Thyroid gland (tissue), 4 donors: ENCODE measurements at regions not wholly inside any gene's neighbourhood (a gene's known extent, or its start where the extent isn't known, plus 50 kb on each side); places are given as distances from the start of the nearest gene placed in this dataset.

Experiments used
- DNase-seq, 2 donors: peaks; one replicate each; pipeline ENCODE4 v3.0.0-alpha.2; 2019
- H3K27ac ChIP-seq, 3 donors: fragments of 200-600 bp; sonication (generic); 1 replicate in 2 of 3; 2 replicates in 1 of 3; pipeline ENCODE4 v1.5.1; 2016 to 2019; ENCODE audit warnings: mild to moderate bottlenecking in 1 of 3, moderate library complexity in 1 of 3
- H3K27me3 ChIP-seq: fragments of 200-600 bp; sonication (generic); one replicate; pipeline ENCODE4 v1.5.1; 2019
- H3K36me3 ChIP-seq, 2 donors: fragments of 200-600 bp; sonication (generic); one replicate each; pipeline ENCODE4 v1.5.1; 2016 to 2019
- H3K4me1 ChIP-seq, 2 donors: fragments of 200-600 bp; sonication (generic); one replicate each; pipeline ENCODE4 v1.5.1; 2017 to 2019
- H3K4me3 ChIP-seq, 3 donors: fragments of 200-600 bp; sonication (generic); replicated peaks in 1 of 3; 1 replicate in 2 of 3; 2 replicates in 1 of 3; pipeline ENCODE4 v1.5.1; 2016; ENCODE audit warnings: mild to moderate bottlenecking in 1 of 3
- H3K9me3 ChIP-seq: fragments of 200-600 bp; sonication (generic); one replicate; pipeline ENCODE4 v1.5.1; 2017
- CTCF ChIP-seq, 6 experiments: fragments of 200-600 bp in 3 of 6; fragments of 450-650 bp in 3 of 6; sonication (generic) in 3 of 6; IDR thresholded peaks; one replicate each; pipeline ENCODE4 v1.5.1; 2016 to 2019; ENCODE audit warnings: antibody characterized with exemption in 6 of 6, mild to moderate bottlenecking in 2 of 6, inconsistent platforms in 1 of 6, moderate library complexity in 1 of 6
- POLR2A ChIP-seq, 2 donors: fragments of 450-650 bp; IDR thresholded peaks; one replicate each; pipeline ENCODE4 v1.6.1; 2017; ENCODE audit warnings: antibody characterized with exemption in 2 of 2, mild to moderate bottlenecking in 2 of 2, moderate library complexity in 1 of 2
- WGBS, 2 donors: methylation state at CpG; one replicate each; pipeline ENCODE4 v1.1.5; 2017; 5-methylcytosine and 5-hydroxymethylcytosine counted together
- intact Hi-C: fragments of 100-400 bp; cut with DNase I; formaldehyde crosslinking; loops from one replicate; pipeline ENCODE4 v1.15.1; 2023

DNA sequence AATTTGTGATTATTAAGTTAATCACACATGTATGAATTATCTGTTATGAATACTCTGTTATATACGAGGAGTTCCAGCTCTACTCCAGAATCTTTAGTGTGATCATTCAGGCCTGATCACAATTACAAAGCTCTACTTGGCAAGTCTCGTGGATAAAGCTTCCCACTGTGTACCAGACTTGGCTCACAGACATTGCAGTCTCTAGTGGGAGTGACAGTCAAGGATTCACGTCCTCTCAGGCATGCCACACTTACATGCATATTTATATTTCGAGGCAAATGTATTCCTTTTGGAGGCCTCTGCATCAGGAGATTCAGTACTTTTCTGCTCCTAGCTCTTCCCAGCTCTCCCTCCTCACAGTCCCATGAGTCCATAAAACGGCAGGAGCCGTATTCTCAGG is 403.4 kb upstream of the CDH7 start:
- Histone ChIP-seq H3K27me3 (no peaks in the 10 kb centered on the region), H3K9me3 (no peaks in the 10 kb centered on the region), H3K4me3 (no peak overlapping the region), H3K27ac (no peak overlapping the region), H3K36me3 (no peaks in the 10 kb centered on the region), H3K4me1 (no peaks in the 10 kb centered on the region)
- no peak for DNase-seq
- intact Hi-C loops: no loop called here
- 73 to 76% methylated on average over 6 of the region's 6 CpGs for WGBS, 2 donors
- TF ChIP-seq POLR2A (IDR thresholded peaks at IDR 0.05) (no peak), CTCF (IDR thresholded peaks at IDR 0.05) (no peak)

GRCh38 chr18:65346086-65346485 is 404.7 kb upstream of the CDH7 start:
- 73 to 79% methylated on average over 3 of the region's 3 CpGs for WGBS, 2 donors
- no peak overlapping the region for H3K27ac ChIP-seq
- no peaks in the 10 kb centered on the region for H3K9me3 ChIP-seq
- H3K36me3 ChIP-seq: no peaks in the 10 kb centered on the region
- H3K4me3 ChIP-seq: no peak overlapping the region
- DNase-seq: no peak
- intact Hi-C loops: no loop called here
- no peaks in the 10 kb centered on the region for H3K4me1 ChIP-seq
- no peaks in the 10 kb centered on the region for H3K27me3 ChIP-seq
- TF ChIP-seq CTCF (IDR thresholded peaks at IDR 0.05): no peak

DNA sequence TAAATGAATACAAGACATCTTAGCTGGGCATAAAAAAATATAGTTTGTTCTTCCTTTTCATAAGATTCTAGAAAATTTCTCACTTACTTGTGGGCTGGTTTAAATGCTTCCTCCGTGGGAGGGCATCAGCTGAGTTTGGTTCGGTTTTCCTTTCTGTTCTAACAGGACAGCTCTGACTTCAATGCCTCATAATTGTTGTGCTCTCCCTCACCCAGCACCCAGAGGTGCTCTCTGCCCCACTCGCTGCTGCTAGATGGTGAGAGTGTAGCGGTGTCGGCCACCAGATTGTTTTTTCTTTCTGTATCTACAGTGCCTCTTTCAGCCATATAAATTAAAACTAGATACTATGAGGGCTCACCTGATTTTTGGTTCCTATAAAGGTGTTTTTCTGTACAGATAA is 407.2 kb upstream of the CDH7 start:
- Histone ChIP-seq H3K27ac (no peak overlapping the region), H3K27me3 (no peaks in the 10 kb centered on the region), H3K9me3 (no peaks in the 10 kb centered on the region), H3K4me1 (no peaks in the 10 kb centered on the region), H3K36me3 (no peaks in the 10 kb centered on the region), H3K4me3 (no peak overlapping the region)
- intact Hi-C loops: no loop called here
- no peak for DNase-seq
- TF ChIP-seq CTCF (IDR thresholded peaks at IDR 0.05) (no peak), POLR2A (IDR thresholded peaks at IDR 0.05) (no peak)
- WGBS, 2 donors: 92 to 95% methylated on average over 5 of the region's 5 CpGs

DNA sequence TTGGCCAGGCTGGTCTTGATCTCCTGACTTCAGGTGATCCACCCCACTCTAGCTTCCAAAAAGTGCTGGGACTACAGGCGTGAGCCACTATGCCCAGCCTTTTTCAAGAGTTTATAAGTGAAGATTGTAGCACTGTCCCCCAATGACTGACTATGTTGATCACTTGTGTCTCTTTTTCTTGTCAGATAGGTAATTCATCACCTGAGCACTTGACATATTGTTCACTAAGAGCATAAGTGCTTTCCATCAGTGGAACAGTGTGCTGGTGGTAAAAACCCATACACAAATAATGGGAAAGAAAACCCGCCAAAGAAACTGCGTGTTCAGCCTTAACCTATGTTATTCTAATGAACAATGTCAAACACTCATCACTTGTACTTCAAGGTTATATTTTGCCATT is 414.4 kb upstream of the CDH7 start:
- no peak for DNase-seq
- H3K4me3 ChIP-seq: no peak overlapping the region
- 84 to 85% methylated on average over 3 of the region's 3 CpGs for WGBS, 2 donors
- H3K27ac ChIP-seq: no peak overlapping the region
- intact Hi-C loops: no loop called here
- no peaks in the 10 kb centered on the region for H3K4me1 ChIP-seq
- TF ChIP-seq CTCF (IDR thresholded peaks at IDR 0.05): no peak
- TF ChIP-seq POLR2A (IDR thresholded peaks at IDR 0.05): no peak
- H3K9me3 ChIP-seq: no peaks in the 10 kb centered on the region
- no peaks in the 10 kb centered on the region for H3K27me3 ChIP-seq
- no peaks in the 10 kb centered on the region for H3K36me3 ChIP-seq

GRCh38 chr18:65329010-65329409 is 421.8 kb upstream of the CDH7 start:
- Histone ChIP-seq H3K4me1 (no peaks in the 10 kb centered on the region), H3K27me3 (no peaks in the 10 kb centered on the region), H3K27ac (no peak overlapping the region), H3K4me3 (no peak overlapping the region), H3K36me3 (no peaks in the 10 kb centered on the region), H3K9me3 (no peaks in the 10 kb centered on the region)
- intact Hi-C loops: no loop called here
- no peak for DNase-seq
- TF ChIP-seq CTCF (IDR thresholded peaks at IDR 0.05) (no peak), POLR2A (IDR thresholded peaks at IDR 0.05) (no peak)
- 90 to 94% methylated on average over 2 of the region's 2 CpGs for WGBS, 2 donors
